Endodermal cell (in vitro differentiated cells): ENCODE measurements at regions not wholly inside any gene's neighbourhood (a gene's known extent, or its start where the extent isn't known, plus 50 kb on each side); places are given as distances from the start of the nearest gene placed in this dataset.
"Not testable (repeated sequence)": the region's sequence is repeated elsewhere in the genome, so short reads cannot be mapped to it uniquely, and the experiment has no call there.

Experiments
- DNase-seq: peaks from one replicate; pipeline ENCODE4 v3.0.0-alpha.2; 2017
- H3K27ac ChIP-seq: 2 replicates; pipeline ENCODE4 v1.5.1; 2013; ENCODE audit warnings: mild to moderate bottlenecking, low read depth, low read length, moderate library complexity
- H3K27me3 ChIP-seq: 2 replicates; pipeline ENCODE4 v1.6.1; 2013; ENCODE audit warnings: mild to moderate bottlenecking, low read length, moderate library complexity; ENCODE audit not compliant: insufficient read depth, control insufficient read depth, poor library complexity, severe bottlenecking
- H3K36me3 ChIP-seq: 2 replicates; pipeline ENCODE4 v1.7.0; 2013; ENCODE audit warnings: mild to moderate bottlenecking, low read length, moderate library complexity; ENCODE audit not compliant: control insufficient read depth, insufficient read depth
- H3K4me1 ChIP-seq: one replicate; pipeline ENCODE4 v1.7.0; 2013; ENCODE audit warnings: low read length; ENCODE audit not compliant: control insufficient read depth, insufficient read depth
- H3K4me3 ChIP-seq: 2 replicates; pipeline ENCODE4 v1.5.1; 2013; ENCODE audit warnings: mild to moderate bottlenecking, low read length, moderate library complexity
- H3K9ac ChIP-seq: 2 replicates; pipeline ENCODE4 v1.6.1; 2013; ENCODE audit warnings: mild to moderate bottlenecking, low read length, moderate library complexity; ENCODE audit not compliant: poor library complexity, severe bottlenecking; ENCODE audit errors: extremely low read depth
- H3K9me3 ChIP-seq: 2 replicates; pipeline ENCODE4 v1.6.1; 2013; ENCODE audit warnings: mild to moderate bottlenecking, low read length, moderate library complexity; ENCODE audit not compliant: control insufficient read depth
- H3K27ac Mint-ChIP-seq: 2 replicates; pipeline ENCODE4 v1.8.0; 2020; ENCODE audit warnings: mixed read lengths
- H3K27me3 Mint-ChIP-seq: 2 replicates; pipeline ENCODE4 v1.8.0; 2021; ENCODE audit warnings: mild to moderate bottlenecking, mixed read lengths; ENCODE audit not compliant: insufficient read depth
- H3K36me3 Mint-ChIP-seq: 2 replicates; pipeline ENCODE4 v1.8.0; 2020; ENCODE audit warnings: low read depth, mixed read lengths
- H3K4me1 Mint-ChIP-seq: 2 replicates; pipeline ENCODE4 v1.8.0; 2020; ENCODE audit warnings: mixed read lengths
- H3K4me3 Mint-ChIP-seq: 2 replicates; pipeline ENCODE4 v1.8.0; 2020; ENCODE audit warnings: mild to moderate bottlenecking, moderate library complexity, mixed read lengths
- H3K9me3 Mint-ChIP-seq: 2 replicates; pipeline ENCODE4 v1.8.0; 2020; ENCODE audit warnings: mild to moderate bottlenecking, mixed read lengths
- CTCF ChIP-seq: fragments of 200-600 bp; sonication (generic); conservative IDR thresholded peaks from 2 replicates; pipeline ENCODE4 v1.5.0; 2021; ENCODE audit warnings: antibody characterized with exemption, mild to moderate bottlenecking
- WGBS, 2 experiments: methylation state at CpG; one replicate each; pipeline versions ENCODE4 v1.1.5 to v1.1.7; 2013; ENCODE audit warnings: missing lambda C conversion rate in 2 of 2, mixed read lengths in 1 of 2; ENCODE audit not compliant: insufficient coverage in 1 of 2, insufficient read length in 1 of 2; 5-methylcytosine and 5-hydroxymethylcytosine counted together

GRCh38 chr1:5768014-5768413 lies 224.2 kb downstream of the NPHP4 start:
- Mint-ChIP-seq H3K27ac (peak overlapping the region; percentile 79), H3K4me1 (peaks cover 21% of the 10 kb centered on the region)
- DNase-seq, result peak; percentile 85

GRCh38 chr1:5766996-5767395 lies 225.2 kb downstream of the NPHP4 start:
- not testable (repeated sequence) for H3K36me3 ChIP-seq, H3K9ac ChIP-seq, H3K27ac ChIP-seq, H3K4me3 ChIP-seq, H3K36me3 Mint-ChIP-seq, H3K9me3 ChIP-seq, H3K27me3 ChIP-seq, H3K4me1 ChIP-seq, H3K4me3 Mint-ChIP-seq, H3K27me3 Mint-ChIP-seq
- Mint-ChIP-seq H3K27ac (peak overlapping the region; percentile 36), H3K9me3 (peaks cover 12% of the 10 kb centered on the region), H3K4me1 (peaks cover 21% of the 10 kb centered on the region)
- peak; percentile 86 for DNase-seq
- WGBS, 2 experiments, result 83 to 87% methylated on average over 9 to 12 of the region's 12 CpGs

More at GRCh38 chr1:5768014-5768413, 224.2 kb downstream of the NPHP4 start:
- Histone ChIP-seq H3K9ac (no peak overlapping the region), H3K27me3 (no peaks in the 10 kb centered on the region), H3K27ac (no peak overlapping the region), H3K4me1 (no peaks in the 10 kb centered on the region), H3K4me3 (no peak overlapping the region), H3K9me3 (peaks cover 6% of the 10 kb centered on the region), H3K36me3 (no peaks in the 10 kb centered on the region)
- Mint-ChIP-seq H3K27me3 (peaks cover 2% of the 10 kb centered on the region), H3K36me3 (no peaks in the 10 kb centered on the region), H3K9me3 (peaks cover 9% of the 10 kb centered on the region), H3K4me3 (no peak overlapping the region)
- peak; percentile 63 for TF ChIP-seq CTCF
- 70 to 80% methylated on average over 8 to 10 of the region's 10 CpGs for WGBS, 2 experiments

- H3K4me3 Mint-ChIP-seq, result no peak overlapping the region
- Histone ChIP-seq H3K27me3 (no peaks in the 10 kb centered on the region), H3K9me3 (peaks cover 13% of the 10 kb centered on the region), H3K27ac (no peak overlapping the region), H3K4me1 (no peaks in the 10 kb centered on the region), H3K36me3 (no peaks in the 10 kb centered on the region), H3K9ac (no peak overlapping the region), H3K4me3 (no peak overlapping the region)
- peaks cover 2% of the 10 kb centered on the region for H3K27me3 Mint-ChIP-seq
- no peak for TF ChIP-seq CTCF
- H3K36me3 Mint-ChIP-seq, result no peaks in the 10 kb centered on the region
- 89 to 96% methylated on average over 7 to 17 of the region's 17 CpGs for WGBS, 2 experiments
- H3K9me3 Mint-ChIP-seq, result peaks cover 12% of the 10 kb centered on the region
- DNase-seq, result no peak
- peak overlapping the region; percentile 36 for H3K27ac Mint-ChIP-seq
- H3K4me1 Mint-ChIP-seq, result peaks cover 19% of the 10 kb centered on the region
Measured at GRCh38 chr1:5765997-5766913, 226.0 kb downstream of the NPHP4 start.
